ENCODE measurements at regions not wholly inside any gene's neighbourhood (a gene's known extent, or its start where the extent isn't known, plus 50 kb on each side); places are given as distances from the start of the nearest gene placed in this dataset.

DNA sequence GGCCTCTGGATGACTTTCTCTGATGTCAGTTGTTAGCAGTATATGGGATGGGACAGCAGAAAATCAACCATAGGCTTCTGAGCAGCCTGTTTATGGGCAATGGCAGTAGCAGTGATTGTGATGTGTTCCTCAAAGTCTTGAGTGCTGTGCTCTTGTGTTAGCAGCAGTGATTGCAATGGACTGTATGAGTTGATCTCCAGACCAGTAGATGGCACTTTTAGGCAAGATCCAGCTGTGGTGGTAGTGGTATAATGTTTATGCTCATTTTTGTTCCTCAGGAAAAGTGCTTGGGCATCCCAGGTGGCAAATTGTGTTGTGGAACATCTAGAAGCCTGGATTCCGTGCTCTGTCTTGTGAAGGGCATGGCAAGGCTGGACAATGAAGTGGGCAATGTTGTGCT is 181.6 kb upstream of the SYNCRIP start:
- Histone ChIP-seq H2BK12ac (ENCODE audit: insufficient read length, low read depth, low read length) (no peak overlapping the region), H4K8ac (replicated peaks; ENCODE audit: insufficient read length, low read depth, low read length) (no peak overlapping the region), H2BK5ac (ENCODE audit: insufficient read length, low read length) (no peak overlapping the region), H3K4ac (ENCODE audit: low read depth, low read length) (no peak overlapping the region), H3K27me3 (ENCODE audit: insufficient read depth, low read length) (no peaks in the 10 kb centered on the region), H3T11ph (ENCODE audit: low read length) (no peak overlapping the region), H4K91ac (ENCODE audit: insufficient read length, low read depth, low read length) (no peak overlapping the region), H2AFZ (ENCODE audit: low read length) (no peak overlapping the region), H3K9ac (ENCODE audit: extremely low read depth, insufficient read length, low read length) (no peak overlapping the region), H3K56ac (ENCODE audit: insufficient read length, low read depth, low read length) (no peak overlapping the region), H3K23me2 (ENCODE audit: insufficient read length, low read depth, low read length, poor library complexity, severe bottlenecking) (no peaks in the 10 kb centered on the region), H4K5ac (ENCODE audit: insufficient read length, low read depth, low read length) (no peak overlapping the region), H2BK120ac (ENCODE audit: low read depth, low read length, poor library complexity, severe bottlenecking) (no peak overlapping the region), H4K20me1 (ENCODE audit: control insufficient read depth, insufficient read depth, insufficient read length) (no peaks in the 10 kb centered on the region), H3K4me2 (ENCODE audit: insufficient read depth, insufficient read length, low read length) (no peak overlapping the region), H3K23ac (ENCODE audit: insufficient read length, low read depth, low read length) (no peak overlapping the region), H3K27ac (ENCODE audit: insufficient read length, low read depth, low read length) (no peak overlapping the region), H3K79me2 (ENCODE audit: insufficient read depth, low read length) (no peaks in the 10 kb centered on the region), H3K18ac (ENCODE audit: insufficient read length, low read depth, low read length) (no peak overlapping the region), H3K79me1 (ENCODE audit: insufficient read depth, low read depth, low read length, poor library complexity, severe bottlenecking) (no peaks in the 10 kb centered on the region), H3K9me3 (ENCODE audit: control insufficient read depth, low read depth, low read length) (no peaks in the 10 kb centered on the region), H2BK15ac (ENCODE audit: low read depth, low read length) (no peak overlapping the region), H2BK20ac (ENCODE audit: low read depth, low read length, poor library complexity, severe bottlenecking) (no peak overlapping the region), H3K4me1 (ENCODE audit: insufficient read depth, low read length) (no peaks in the 10 kb centered on the region), H2AK5ac (ENCODE audit: insufficient read length, low read length) (no peak overlapping the region), H3K14ac (ENCODE audit: insufficient read depth, low read length) (no peak overlapping the region; the same call in 1 of the 2 replicates)
- TF ChIP-seq, protein P1, sequence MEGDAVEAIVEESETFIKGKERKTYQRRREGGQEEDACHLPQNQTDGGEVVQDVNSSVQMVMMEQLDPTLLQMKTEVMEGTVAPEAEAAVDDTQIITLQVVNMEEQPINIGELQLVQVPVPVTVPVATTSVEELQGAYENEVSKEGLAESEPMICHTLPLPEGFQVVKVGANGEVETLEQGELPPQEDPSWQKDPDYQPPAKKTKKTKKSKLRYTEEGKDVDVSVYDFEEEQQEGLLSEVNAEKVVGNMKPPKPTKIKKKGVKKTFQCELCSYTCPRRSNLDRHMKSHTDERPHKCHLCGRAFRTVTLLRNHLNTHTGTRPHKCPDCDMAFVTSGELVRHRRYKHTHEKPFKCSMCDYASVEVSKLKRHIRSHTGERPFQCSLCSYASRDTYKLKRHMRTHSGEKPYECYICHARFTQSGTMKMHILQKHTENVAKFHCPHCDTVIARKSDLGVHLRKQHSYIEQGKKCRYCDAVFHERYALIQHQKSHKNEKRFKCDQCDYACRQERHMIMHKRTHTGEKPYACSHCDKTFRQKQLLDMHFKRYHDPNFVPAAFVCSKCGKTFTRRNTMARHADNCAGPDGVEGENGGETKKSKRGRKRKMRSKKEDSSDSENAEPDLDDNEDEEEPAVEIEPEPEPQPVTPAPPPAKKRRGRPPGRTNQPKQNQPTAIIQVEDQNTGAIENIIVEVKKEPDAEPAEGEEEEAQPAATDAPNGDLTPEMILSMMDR (conservative IDR thresholded peaks at IDR 0.05) = no peak
- no peak for DNase-seq
- Mint-ChIP-seq H3K36me3 (ENCODE audit: insufficient read depth in 1 of 3, low read depth in 3 of 3) (peaks cover 0 to 2% (median 0%) of the 10 kb centered on the region in 3 experiments; a peak in 3 of 7 replicates), H3K27me3 (ENCODE audit: low read depth) (no peaks in the 10 kb centered on the region; the same call in none of the 2 replicates), H3K4me1 (no peaks in the 10 kb centered on the region), H3K9me3 (peaks cover 46 to 55% of the 10 kb centered on the region in 2 experiments), H3K27ac (no peak overlapping the region; a peak in 1 of 7 replicates), H3K4me3 (no peak overlapping the region)
- no CpG with 5 or more reads among the region's 1 CpG for WGBS (ENCODE audit: extremely low coverage, insufficient read length, low lambda C conversion rate)
